ENCODE measurements at regions not wholly inside any gene's neighbourhood (a gene's known extent, or its start where the extent isn't known, plus 50 kb on each side); places are given as distances from the start of the nearest gene placed in this dataset.

- TF ChIP-seq POLR2A (IDR thresholded peaks at IDR 0.05; ENCODE audit: low read length) (no peak), GATA1 (IDR thresholded peaks at IDR 0.05; ENCODE audit: low read depth, low read length) (no peak)
Observed at GRCh38 chr5:6087576-6087975, 290.8 kb downstream of the MED10 start.

Measured in erythroblast (primary cell).